ENCODE measurements at regions not wholly inside any gene's neighbourhood (a gene's known extent, or its start where the extent isn't known, plus 50 kb on each side); places are given as distances from the start of the nearest gene placed in this dataset.
"Not testable (repeated sequence)": the region's sequence is repeated elsewhere in the genome, so short reads cannot be mapped to it uniquely, and the experiment has no call there.

DNA sequence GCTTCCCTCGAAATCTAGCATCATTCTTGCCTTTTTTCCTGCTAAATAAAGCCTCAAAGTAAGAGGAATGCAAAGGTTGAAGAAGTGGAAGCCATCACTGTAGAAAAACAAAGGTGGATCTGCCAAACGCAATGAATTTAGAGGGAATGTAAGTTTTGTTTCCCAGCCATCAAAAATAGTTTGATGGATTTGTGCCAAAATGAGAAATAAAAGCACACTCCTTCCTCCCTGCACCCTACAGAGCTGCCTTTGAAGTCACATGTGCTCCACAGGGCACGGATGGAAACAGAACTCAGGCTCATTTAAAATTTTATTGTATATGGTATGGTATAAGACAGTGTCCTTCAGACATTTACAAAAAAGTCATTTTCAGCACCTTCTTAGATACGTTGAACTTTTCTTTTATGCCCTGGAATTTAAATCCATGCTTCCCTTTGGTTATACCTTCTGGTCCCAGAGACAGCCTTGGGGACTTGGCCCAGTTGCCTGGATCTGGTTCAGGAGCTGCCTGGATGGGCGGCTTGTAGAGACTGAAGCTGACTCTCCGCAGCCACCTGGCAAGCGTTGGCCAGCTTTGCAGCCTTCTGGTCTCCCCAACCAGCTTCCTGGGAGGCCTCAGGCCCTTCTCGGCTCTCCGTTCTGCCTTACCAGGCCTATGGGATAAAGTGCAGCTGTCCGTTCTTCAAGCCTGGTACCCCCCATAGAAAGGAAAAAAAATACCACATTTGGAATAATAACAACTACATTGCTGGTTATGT is 228.5 kb upstream of the NEBL start:
- no peak for DNase-seq

DNA sequence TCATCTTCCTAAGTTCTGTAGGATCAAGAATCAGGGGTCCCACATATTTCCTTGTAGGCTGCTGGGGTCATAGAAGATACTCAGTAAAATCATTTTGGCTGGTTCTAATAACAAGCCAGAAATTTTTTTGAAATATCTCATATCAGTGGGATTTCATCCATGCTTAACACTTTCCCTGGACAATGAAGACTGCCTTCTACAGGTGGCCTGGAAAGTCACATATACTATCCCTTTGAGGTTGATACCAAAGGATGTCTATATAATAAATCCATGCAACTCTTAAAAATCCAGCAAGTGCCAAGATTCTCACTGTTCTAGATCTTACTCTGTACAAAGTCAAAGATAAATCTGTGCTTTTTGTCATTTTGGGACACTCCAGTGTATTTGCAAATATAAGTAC is 225.8 kb upstream of the NEBL start:
- DNase-seq: no peak

GRCh38 chr10:21121822-21122221 is 224.7 kb upstream of the NEBL start:
- DNase-seq: not testable (repeated sequence)

DNA sequence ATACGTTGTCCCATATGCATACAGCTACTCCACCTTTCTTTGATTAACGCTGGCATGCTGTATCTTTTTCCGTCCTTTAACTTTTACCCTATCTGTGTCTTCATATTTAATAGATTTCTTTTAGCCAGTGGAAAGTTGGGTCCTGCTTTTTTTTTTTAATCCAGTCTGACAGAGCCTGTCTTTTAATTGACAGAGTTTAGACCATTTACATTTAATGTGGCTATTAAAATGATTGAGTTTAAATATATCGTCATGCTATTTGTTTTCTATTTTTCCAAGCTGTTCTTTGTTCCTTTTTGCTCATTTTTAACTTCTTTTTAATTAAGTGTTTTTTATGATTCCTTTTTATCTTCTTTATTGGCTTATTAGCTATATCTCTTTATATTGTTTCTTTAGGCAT is 217.6 kb upstream of the NEBL start:
- DNase-seq: no peak

DNA sequence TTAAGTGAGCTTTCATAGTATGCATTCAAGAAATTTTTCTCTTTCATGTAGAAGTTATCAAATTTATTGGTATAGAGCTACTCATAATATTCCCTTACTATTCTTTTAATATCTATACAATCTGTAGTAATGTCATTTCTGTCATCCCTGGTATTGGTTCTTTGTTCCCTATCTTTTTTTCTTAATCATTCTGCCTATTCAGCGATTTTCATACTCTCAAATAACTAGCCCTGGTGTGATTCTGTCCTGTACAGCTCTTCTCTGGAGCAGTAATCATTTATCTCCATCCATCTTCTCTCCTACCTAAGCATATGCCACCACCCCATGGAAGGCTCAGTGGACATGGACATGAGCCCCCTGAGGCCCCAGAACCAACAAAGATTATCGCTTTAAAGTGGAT is 213.2 kb upstream of the NEBL start:
- no peak for DNase-seq

- DNase-seq: not testable (repeated sequence)
These were observed 209.8 kb upstream of the NEBL start for GRCh38 chr10:21106931-21107330.

- not testable (repeated sequence) for DNase-seq
These were observed 208.2 kb upstream of the NEBL start for GRCh38 chr10:21105331-21105730.

GRCh38 chr10:21100871-21101514 is 203.9 kb upstream of the NEBL start:
- no peak for DNase-seq

DNA sequence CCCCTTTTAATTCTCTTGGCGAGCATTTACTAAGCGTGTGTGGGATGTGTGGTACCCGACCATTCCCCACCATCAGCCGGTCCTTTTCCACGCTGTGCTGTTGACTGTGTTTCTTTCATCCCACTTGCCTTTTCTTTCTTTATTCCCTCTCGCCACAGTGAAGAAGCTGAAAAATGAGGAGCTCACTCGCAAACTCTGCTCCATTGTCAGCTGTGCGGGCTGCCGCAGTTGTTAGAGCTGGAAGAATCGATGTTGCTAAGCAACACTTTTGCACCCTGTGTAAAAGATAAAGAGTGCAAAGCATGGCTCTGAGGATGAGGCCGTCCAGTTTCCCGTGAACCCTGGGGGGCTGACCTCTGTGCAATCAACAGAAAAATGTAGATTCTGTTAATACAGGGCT is 203.1 kb upstream of the NEBL start:
- DNase-seq: no peak

DNA sequence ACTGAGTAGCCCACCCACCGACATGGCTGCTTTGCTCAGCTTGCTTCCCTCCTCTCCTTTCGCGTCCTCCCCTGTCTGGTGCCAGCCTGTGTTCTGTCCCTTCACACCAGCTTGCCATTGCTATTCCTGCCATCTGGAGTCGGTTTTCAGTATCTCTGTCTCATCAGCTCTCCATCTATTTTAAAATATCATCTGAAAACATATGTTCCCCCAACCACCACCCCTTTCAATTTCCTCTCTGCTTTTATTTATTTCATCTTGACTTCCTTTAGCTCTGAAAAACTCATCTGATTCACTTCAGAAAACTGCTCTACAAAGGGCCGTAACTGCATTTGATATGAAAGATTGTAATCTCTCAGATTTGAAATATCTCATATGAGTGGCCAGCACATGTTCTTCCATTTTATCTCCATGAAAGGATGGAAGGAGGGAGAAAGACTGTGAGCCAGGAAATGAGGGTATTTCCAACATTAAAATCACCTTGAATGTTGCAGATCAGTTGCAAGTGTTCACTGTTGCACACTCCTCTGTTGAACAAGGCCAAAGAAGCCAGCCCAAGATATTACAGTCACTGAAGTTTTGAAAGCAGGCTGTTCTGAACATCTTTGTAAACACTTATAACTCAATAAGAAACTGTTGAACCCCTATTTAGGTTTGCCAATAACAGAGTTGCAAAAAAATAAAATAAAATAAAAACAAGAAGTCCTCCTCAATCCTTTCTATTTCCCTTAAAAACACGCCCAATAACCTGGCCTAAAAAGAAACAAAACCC is 202.4 kb upstream of the NEBL start:
- no peak for DNase-seq

- DNase-seq: no peak
These were observed 200.8 kb upstream of the NEBL start for GRCh38 chr10:21097926-21098355.

DNA sequence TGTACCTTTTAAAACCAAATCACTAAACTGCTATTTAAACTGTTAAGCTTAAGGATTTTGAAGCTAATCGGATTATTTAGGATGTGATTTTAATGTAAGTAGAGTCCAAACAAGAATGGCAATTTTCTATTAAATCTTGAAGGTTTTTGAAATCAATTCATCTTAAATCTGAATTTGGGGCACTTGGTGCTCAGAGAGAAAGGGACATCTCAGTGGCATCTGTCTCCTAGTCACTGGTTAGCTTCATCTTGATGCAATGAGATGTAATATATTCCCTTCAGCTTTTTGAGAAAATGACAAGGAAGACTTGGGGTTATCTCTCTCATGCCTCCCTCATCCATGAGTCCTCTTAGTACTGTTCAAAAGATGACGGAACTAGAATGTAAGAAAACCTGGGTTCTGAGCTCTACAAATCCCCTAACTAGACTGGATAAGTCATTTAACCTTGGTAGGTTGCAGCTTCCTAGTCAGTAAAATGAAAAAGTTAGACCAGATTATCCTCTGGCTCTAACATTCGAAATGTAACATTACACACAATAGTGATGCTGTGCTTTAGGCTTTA is 198.5 kb upstream of the NEBL start:
- DNase-seq: no peak

DNA sequence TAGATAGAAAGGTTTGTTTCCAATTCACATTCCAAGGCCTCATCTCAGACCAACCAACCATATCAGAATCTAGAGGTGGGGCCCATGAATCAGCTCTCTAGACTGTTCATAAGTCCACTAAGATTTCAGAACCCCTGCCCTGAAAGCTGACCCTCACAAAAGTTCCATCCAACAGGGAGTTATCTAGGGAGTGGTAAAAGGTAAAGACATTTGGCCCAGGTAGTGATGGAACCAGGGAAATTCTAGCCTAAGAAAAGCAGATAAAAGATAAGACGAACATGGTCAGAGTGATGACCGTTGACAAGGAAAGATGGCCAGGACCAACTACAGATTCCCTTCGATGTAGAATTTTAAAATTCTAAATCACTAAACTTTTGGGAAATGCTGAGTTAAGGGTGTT is 198.0 kb upstream of the NEBL start:
- DNase-seq: no peak

DNA sequence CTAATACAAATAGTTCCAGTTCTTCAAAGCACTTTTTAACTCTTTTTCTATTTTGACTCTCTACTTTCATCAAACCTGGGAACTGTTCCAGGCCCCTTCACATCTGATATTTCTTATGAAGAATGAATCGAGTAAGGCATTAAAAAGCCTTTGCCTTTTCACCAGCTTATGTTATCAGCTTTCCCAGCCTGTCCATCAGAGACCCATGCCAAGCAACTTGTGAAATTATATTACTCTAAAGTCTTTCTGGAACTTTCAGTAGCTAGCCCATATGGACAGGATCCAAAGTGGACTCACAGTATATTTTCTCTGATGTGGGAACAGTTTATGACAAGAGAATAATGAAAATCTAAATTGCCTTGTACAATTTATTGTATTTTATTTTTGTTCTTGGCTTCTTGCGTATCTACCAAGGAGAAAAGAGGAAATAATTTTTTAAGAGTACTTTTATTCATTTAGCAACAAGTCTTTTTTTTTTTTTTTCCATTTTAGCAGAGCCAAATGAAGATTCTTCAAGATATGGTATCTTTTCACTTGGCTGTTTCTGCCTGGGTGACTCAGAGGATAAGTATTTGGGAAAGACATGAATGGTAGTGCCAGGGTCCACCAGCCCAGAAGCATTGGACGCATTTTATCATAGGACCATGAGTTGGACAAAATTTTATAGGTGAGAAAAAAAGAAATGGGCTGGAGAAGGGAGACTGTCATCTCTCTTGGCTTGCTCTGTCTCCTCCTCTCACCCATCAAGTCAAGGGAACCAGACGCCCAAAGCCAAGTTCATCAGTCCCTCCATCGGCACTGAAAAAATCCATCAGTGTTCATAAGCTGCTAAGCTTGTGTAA is 195.8 kb upstream of the NEBL start:
- DNase-seq: no peak

DNA sequence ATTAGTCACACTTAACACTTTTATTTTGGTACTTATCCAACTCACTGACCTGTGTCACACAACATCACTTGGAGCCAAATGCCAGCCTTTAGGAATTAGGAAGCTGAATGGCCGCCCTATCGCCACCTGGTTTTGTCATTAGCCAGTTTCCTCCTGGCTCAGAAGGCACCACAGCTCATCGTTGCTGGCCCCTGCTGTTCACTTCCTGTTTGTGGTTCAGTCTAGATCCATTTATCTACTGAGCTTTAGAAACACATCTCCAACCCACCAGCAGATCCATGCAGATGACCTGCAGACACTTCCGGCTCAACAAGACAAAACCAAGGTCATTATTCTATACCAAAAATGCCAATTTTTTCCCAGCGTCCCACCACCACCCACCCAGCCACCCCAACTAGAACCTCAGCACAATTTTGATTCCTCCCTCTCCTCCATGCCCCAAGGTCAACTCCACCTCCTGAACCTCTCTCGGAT is 193.5 kb upstream of the NEBL start:
- DNase-seq: no peak

- no peak for DNase-seq
These were observed 190.4 kb upstream of the NEBL start for GRCh38 chr10:21087476-21087875.

DNA sequence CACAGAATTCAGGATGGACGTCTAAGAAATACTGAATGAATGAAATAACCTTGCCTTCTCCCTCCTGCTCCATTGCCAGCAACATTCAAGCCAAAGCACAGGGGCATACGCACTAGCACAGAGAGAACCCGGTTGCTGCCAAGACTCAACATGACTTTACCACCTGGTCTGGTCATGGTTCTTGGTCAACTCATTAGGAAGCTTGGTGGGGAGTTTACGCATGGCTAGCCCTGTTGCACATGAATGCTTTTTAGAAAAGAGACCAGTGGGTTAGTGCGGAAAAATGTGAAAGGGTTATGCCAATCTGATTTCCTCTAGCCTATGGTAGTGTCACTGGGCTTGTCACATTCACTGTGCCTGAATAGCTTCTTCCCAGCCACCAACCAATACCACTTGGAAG is 187.6 kb upstream of the NEBL start:
- no peak for DNase-seq

DNA sequence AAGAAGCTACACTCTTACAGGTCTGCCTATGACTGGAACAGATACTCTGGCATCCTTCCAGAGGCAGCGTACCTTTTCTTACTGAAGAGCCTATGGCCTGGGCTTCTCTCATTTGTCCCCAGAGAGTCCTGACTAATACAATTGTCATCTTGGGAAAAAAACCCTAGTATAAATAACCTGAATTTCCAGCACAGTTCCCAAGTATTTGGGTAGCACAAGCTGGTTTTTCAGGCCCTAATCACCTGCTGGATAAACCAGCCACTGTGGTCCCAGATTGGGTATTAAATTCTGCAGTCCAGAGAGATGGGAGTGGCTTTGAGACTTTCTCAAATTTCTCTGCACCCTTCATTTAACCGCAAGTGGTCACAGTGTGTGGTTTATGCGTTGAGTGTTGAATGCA is 186.8 kb upstream of the NEBL start:
- no peak for DNase-seq

DNA sequence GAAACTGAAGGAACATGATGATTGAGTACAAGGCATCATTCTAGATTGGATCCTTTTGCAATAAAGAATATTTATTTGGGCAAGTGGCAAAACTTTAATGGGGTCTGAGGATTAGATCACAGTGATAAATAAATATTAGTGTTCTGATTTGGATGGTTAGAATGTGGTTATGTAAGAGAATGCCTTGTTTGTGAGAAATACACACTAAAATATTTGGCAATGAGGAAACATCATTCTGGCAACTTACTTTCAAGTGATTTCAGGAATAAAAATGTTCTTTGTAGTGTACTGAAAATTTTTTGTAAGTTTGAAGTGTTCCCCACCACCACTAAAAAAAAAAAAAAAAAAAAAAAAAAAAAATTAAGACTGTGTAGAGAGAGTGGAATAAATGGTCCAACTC is 185.1 kb upstream of the NEBL start:
- DNase-seq: no peak

GRCh38 chr10:21080261-21080660 is 183.2 kb upstream of the NEBL start:
- DNase-seq: no peak

DNA sequence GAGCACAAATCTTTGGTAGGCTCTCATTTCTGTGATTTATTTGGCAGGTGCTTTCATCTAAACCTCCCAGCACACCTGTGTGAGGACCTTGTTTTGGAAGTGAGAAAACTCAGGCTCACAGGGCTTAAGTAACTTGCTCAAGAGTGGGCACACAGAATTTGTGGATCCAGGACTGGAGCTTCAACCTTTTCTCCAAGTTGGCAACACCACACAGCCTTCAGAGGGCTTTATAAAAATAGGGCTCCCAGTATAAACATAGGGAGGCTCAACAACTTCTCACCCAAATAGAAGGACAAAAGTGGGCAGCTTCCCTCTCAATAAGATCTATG is 182.2 kb upstream of the NEBL start:
- no peak for DNase-seq

Data from central memory CD4-positive, alpha-beta T cell (primary cell).